Ovary (tissue), 7 donors: ENCODE measurements at regions not wholly inside any gene's neighbourhood (a gene's known extent, or its start where the extent isn't known, plus 50 kb on each side); places are given as distances from the start of the nearest gene placed in this dataset.

Experiments used
- DNase-seq, 5 donors: peaks; one replicate each; pipeline ENCODE4 v3.0.0-alpha.2; 2019 to 2020
- H3K27ac ChIP-seq, 2 donors: fragments of 200-600 bp; one replicate each; pipeline versions ENCODE4 v1.5.1 to v1.8.0; 2019 to 2022
- H3K27me3 ChIP-seq: fragments of 200-600 bp; one replicate; pipeline ENCODE4 v1.8.0; 2022
- H3K36me3 ChIP-seq: fragments of 200-600 bp; sonication (generic); one replicate; pipeline ENCODE4 v1.5.1; 2019
- H3K4me1 ChIP-seq: one replicate; pipeline ENCODE4 v1.8.1; 2013; ENCODE audit warnings: mild to moderate bottlenecking, moderate library complexity; ENCODE audit not compliant: insufficient read depth
- H3K4me3 ChIP-seq: fragments of 200-600 bp; sonication (generic); one replicate; pipeline ENCODE4 v1.5.1; 2017
- H3K9me3 ChIP-seq, 2 donors: fragments of 200-600 bp in 1 of 2; sonication (generic) in 1 of 2; one replicate each; pipeline versions ENCODE4 v1.5.1 to v1.8.1; 2013 to 2019; ENCODE audit warnings: mild to moderate bottlenecking in 1 of 2, moderate library complexity in 1 of 2
- CTCF ChIP-seq, 3 donors: fragments of 450-650 bp in 2 of 3; fragments of 200-600 bp in 1 of 3; IDR thresholded peaks; one replicate each; pipeline versions ENCODE4 v1.5.1 to v1.8.0; 2016 to 2022; ENCODE audit warnings: antibody characterized with exemption in 3 of 3, mild to moderate bottlenecking in 1 of 3
- EP300 ChIP-seq: sonication (generic); formaldehyde crosslinking; IDR thresholded peaks from one replicate; pipeline ENCODE4 v1.6.1; 2017; ENCODE audit warnings: antibody characterized with exemption
- POLR2A ChIP-seq: fragments of 450-650 bp; IDR thresholded peaks from one replicate; pipeline ENCODE4 v1.6.1; 2017; ENCODE audit warnings: antibody characterized with exemption, mild to moderate bottlenecking, moderate library complexity
- WGBS, 3 donors: extraction: QIAGEN DNeasy Blood & Tissue Kit in 1 of 3; methylation state at CpG; one replicate each; pipeline versions ENCODE4 v1.1.5 to v1.1.7; 2013 to 2017; 5-methylcytosine and 5-hydroxymethylcytosine counted together
- intact Hi-C, 4 donors: fragments of 100-400 bp; cut with DNase I; formaldehyde crosslinking; loops; one replicate each; pipeline versions ENCODE4 v1.11.0 to v1.15.1; 2022 to 2023
- donor health status: DM: no; HTN: no; CAD: no; lungs with moderate emphysema.
- donor health status: DM: no; HTN: no; CAD: no.
- donor health status: Bipolar disorder and iron deficiency.
- donor health status: DM: no; HTN: no; CAD: no.
- donor health status: DM: yes; HTN: yes; CAD: no.

- Histone ChIP-seq H3K4me3 (no peak overlapping the region), H3K9me3 (no peaks in the 10 kb centered on the region), H3K27me3 (no peaks in the 10 kb centered on the region), H3K27ac (no peak overlapping the region), H3K36me3 (no peaks in the 10 kb centered on the region), H3K4me1 (no peaks in the 10 kb centered on the region)
- 87 to 90% (median 88%) methylated on average over 4 of the region's 4 CpGs for WGBS, 3 donors
- TF ChIP-seq CTCF (IDR thresholded peaks at IDR 0.05) = no peak
- TF ChIP-seq EP300 = no peak
- no peak for TF ChIP-seq POLR2A
- intact Hi-C loops = no loop called here
- DNase-seq = no peak
Measured at GRCh38 chr18:29156531-29156930, 979.6 kb upstream of the CDH2 start.

- intact Hi-C loops = no loop called here
- Histone ChIP-seq H3K9me3 (no peaks in the 10 kb centered on the region), H3K27me3 (no peaks in the 10 kb centered on the region), H3K36me3 (no peaks in the 10 kb centered on the region), H3K27ac (no peak overlapping the region), H3K4me1 (no peaks in the 10 kb centered on the region), H3K4me3 (no peak overlapping the region)
- 71 to 79% (median 72%) methylated on average over 9 of the region's 9 CpGs for WGBS, 3 donors
- DNase-seq = no peak
- TF ChIP-seq EP300 = no peak
- TF ChIP-seq POLR2A = no peak
- no peak for TF ChIP-seq CTCF (IDR thresholded peaks at IDR 0.05)
Measured at GRCh38 chr18:29154758-29155725, 978.1 kb upstream of the CDH2 start.

- no peaks in the 10 kb centered on the region for H3K4me1 ChIP-seq
- intact Hi-C loops = no loop called here
- H3K36me3 ChIP-seq = no peaks in the 10 kb centered on the region
- 22 to 49% (median 41%) methylated on average over 1 of the region's 1 CpG for whole genome bisulfite sequencing, 3 donors
- H3K27ac ChIP-seq = no peak overlapping the region
- no peak overlapping the region for H3K4me3 ChIP-seq
- H3K27me3 ChIP-seq = no peaks in the 10 kb centered on the region
- no peak for DNase-seq
- TF ChIP-seq POLR2A (no peak), CTCF (IDR thresholded peaks at IDR 0.05) (no peak), EP300 (no peak)
- no peaks in the 10 kb centered on the region for H3K9me3 ChIP-seq
Measured at GRCh38 chr18:29154196-29154757, 977.3 kb upstream of the CDH2 start.

GRCh38 chr18:29153091-29153490 is 976.2 kb upstream of the CDH2 start:
- H3K4me1 ChIP-seq = no peaks in the 10 kb centered on the region
- intact Hi-C loops = no loop called here
- H3K9me3 ChIP-seq = no peaks in the 10 kb centered on the region
- no peaks in the 10 kb centered on the region for H3K27me3 ChIP-seq
- H3K27ac ChIP-seq = no peak overlapping the region
- TF ChIP-seq CTCF (IDR thresholded peaks at IDR 0.05) (no peak), EP300 (no peak), POLR2A (no peak)
- H3K36me3 ChIP-seq = no peaks in the 10 kb centered on the region
- no peak overlapping the region for H3K4me3 ChIP-seq
- WGBS, 3 donors = 79 to 91% (median 87%) methylated on average over 7 of the region's 7 CpGs
- DNase-seq = no peak
